DOHH2 (cell line): ENCODE measurements at regions not wholly inside any gene's neighbourhood (a gene's known extent, or its start where the extent isn't known, plus 50 kb on each side); places are given as distances from the start of the nearest gene placed in this dataset.

ENCODE experiments used
- H3F3A ChIP-seq: fragments of 200-600 bp; sonication (generic), shearing (Covaris generic); 2 replicates; pipeline ENCODE4 v1.6.0; 2016; ENCODE audit warnings: antibody characterized with exemption, mild to moderate bottlenecking; ENCODE audit not compliant: control insufficient read depth, insufficient read depth
- H3K27ac ChIP-seq: fragments of 200-600 bp; sonication (generic); 2 replicates; pipeline ENCODE4 v1.5.1; 2014; ENCODE audit warnings: low read depth, mild to moderate bottlenecking, low read length, moderate library complexity
- H3K27me3 ChIP-seq: fragments of 200-600 bp; sonication (generic); 2 replicates; pipeline ENCODE4 v1.6.1; 2014; ENCODE audit warnings: mild to moderate bottlenecking, low read length, mixed read lengths; ENCODE audit not compliant: control insufficient read depth
- H3K36me3 ChIP-seq: fragments of 200-600 bp; sonication (generic); 2 replicates; pipeline ENCODE4 v1.6.1; 2014; ENCODE audit warnings: mild to moderate bottlenecking, low read length, moderate library complexity, mixed read lengths; ENCODE audit not compliant: control insufficient read depth
- H3K4me1 ChIP-seq: fragments of 200-600 bp; sonication (generic); 2 replicates; pipeline ENCODE4 v1.6.1; 2014; ENCODE audit warnings: mild to moderate bottlenecking, low read length, mixed read lengths; ENCODE audit not compliant: control insufficient read depth
- H3K4me2 ChIP-seq: fragments of 200-600 bp; sonication (generic); 2 replicates; pipeline ENCODE4 v1.6.0; 2014; ENCODE audit warnings: mild to moderate bottlenecking, low read length, moderate library complexity
- H3K4me3 ChIP-seq: fragments of 200-600 bp; sonication (generic); 2 replicates; pipeline ENCODE4 v1.5.1; 2014; ENCODE audit warnings: mild to moderate bottlenecking, low read length, mixed read lengths
- H3K79me2 ChIP-seq: fragments of 200-600 bp; sonication (generic); 2 replicates; pipeline ENCODE4 v1.6.1; 2014; ENCODE audit warnings: mild to moderate bottlenecking, low read length, mixed read lengths; ENCODE audit not compliant: control insufficient read depth
- H3K9me2 ChIP-seq: fragments of 200-600 bp; sonication (generic); replicated peaks from 2 replicates; pipeline ENCODE4 v1.6.1; 2014; ENCODE audit warnings: mild to moderate bottlenecking, low read length, mixed read lengths; ENCODE audit not compliant: control insufficient read depth
- H3K9me3 ChIP-seq: fragments of 200-600 bp; sonication (generic); 2 replicates; pipeline ENCODE4 v1.6.1; 2014; ENCODE audit warnings: antibody characterized with exemption, low read length, mixed read lengths; ENCODE audit not compliant: control insufficient read depth, insufficient read depth
- H4K20me1 ChIP-seq: fragments of 200-600 bp; sonication (generic); 2 replicates; pipeline ENCODE4 v1.6.0; 2014; ENCODE audit warnings: low read depth, mild to moderate bottlenecking, antibody characterized with exemption, low read length, moderate library complexity; ENCODE audit not compliant: control insufficient read depth, insufficient read depth
- EZH2phosphoT487 ChIP-seq: fragments of 200-600 bp; sonication (generic); IDR thresholded peaks from 2 replicates; pipeline ENCODE4 v1.6.1; 2017; ENCODE audit warnings: borderline replicate concordance, mild to moderate bottlenecking, antibody characterized with exemption, low read length, moderate library complexity, mixed read lengths
- TF ChIP-seq, protein P1 (sequence below): fragments of 200-600 bp; sonication (generic); IDR thresholded peaks from one replicate; pipeline ENCODE4 v1.5.1; 2014; ENCODE audit warnings: antibody characterized with exemption, mild to moderate bottlenecking, low read depth, low read length; ENCODE audit not compliant: poor library complexity, severe bottlenecking

DNA sequence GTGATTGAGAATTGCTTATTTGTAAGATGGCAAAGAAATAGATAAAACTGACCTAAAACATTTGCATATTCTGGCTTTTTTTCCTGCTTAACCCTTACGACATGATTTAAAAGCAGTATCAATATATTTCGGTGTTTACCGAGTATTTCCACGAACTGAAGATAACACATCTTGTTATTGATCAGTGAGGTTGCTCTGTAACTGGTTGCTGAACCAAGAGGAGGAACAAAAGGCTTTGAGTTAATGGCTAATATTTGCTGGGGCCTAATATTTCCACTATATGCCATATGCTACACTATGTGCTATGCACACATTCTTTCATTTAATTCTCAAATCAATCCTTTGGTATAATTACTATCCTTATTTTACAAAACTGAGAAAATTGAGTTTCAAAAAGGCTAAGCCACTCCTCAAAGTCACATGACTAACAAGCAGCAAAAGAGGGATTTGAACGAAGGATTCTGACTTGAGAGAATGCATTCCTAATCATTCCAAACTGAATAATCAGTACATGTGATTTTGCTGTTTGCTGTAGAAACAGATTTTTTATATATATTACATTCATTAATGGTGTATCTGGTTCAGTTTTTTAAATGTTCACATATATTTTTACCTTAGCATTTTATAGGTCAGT, 346.0 kb downstream of the USP25 start:
- no peak overlapping the region for H3K27ac ChIP-seq
- H3K79me2 ChIP-seq = no peaks in the 10 kb centered on the region
- H3K27me3 ChIP-seq = no peaks in the 10 kb centered on the region
- no peaks in the 10 kb centered on the region for H3F3A ChIP-seq
- H3K9me3 ChIP-seq = no peaks in the 10 kb centered on the region
- H3K4me1 ChIP-seq = no peaks in the 10 kb centered on the region
- H4K20me1 ChIP-seq = no peaks in the 10 kb centered on the region
- no peak overlapping the region for H3K4me3 ChIP-seq
- H3K4me2 ChIP-seq = no peak overlapping the region
- H3K36me3 ChIP-seq = no peaks in the 10 kb centered on the region
- no peak for TF ChIP-seq EZH2phosphoT487
- TF ChIP-seq, protein P1, sequence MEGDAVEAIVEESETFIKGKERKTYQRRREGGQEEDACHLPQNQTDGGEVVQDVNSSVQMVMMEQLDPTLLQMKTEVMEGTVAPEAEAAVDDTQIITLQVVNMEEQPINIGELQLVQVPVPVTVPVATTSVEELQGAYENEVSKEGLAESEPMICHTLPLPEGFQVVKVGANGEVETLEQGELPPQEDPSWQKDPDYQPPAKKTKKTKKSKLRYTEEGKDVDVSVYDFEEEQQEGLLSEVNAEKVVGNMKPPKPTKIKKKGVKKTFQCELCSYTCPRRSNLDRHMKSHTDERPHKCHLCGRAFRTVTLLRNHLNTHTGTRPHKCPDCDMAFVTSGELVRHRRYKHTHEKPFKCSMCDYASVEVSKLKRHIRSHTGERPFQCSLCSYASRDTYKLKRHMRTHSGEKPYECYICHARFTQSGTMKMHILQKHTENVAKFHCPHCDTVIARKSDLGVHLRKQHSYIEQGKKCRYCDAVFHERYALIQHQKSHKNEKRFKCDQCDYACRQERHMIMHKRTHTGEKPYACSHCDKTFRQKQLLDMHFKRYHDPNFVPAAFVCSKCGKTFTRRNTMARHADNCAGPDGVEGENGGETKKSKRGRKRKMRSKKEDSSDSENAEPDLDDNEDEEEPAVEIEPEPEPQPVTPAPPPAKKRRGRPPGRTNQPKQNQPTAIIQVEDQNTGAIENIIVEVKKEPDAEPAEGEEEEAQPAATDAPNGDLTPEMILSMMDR = no peak
- H3K9me2 ChIP-seq = no peaks in the 10 kb centered on the region

DNA sequence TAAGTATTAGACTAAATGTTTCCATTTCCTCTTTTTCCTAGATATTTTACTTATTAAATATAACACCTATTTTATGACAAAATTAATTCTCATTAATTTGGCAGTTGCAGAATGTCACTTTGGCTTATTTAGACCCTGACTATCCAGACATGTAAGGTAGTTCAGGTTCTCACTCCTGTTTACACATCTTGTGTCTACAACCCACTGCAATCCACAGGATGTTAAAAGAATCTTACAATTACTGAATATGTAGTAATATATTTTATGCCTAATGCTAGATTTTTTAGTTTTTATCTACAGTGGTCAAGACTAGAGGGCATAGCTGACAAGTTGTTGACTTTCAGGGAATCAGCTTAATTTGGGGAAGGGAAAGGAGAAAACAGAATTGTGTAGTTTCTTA, 346.7 kb downstream of the USP25 start:
- H3K27ac ChIP-seq = no peak overlapping the region
- H3F3A ChIP-seq = no peaks in the 10 kb centered on the region
- no peaks in the 10 kb centered on the region for H3K4me1 ChIP-seq
- H3K36me3 ChIP-seq = no peaks in the 10 kb centered on the region
- TF ChIP-seq, protein P1 = no peak
- TF ChIP-seq EZH2phosphoT487 = no peak
- H3K9me2 ChIP-seq = no peaks in the 10 kb centered on the region
- H3K27me3 ChIP-seq = no peaks in the 10 kb centered on the region
- H3K4me2 ChIP-seq = no peak overlapping the region
- H4K20me1 ChIP-seq = no peaks in the 10 kb centered on the region
- H3K4me3 ChIP-seq = no peak overlapping the region
- no peaks in the 10 kb centered on the region for H3K9me3 ChIP-seq
- H3K79me2 ChIP-seq = no peaks in the 10 kb centered on the region

DNA sequence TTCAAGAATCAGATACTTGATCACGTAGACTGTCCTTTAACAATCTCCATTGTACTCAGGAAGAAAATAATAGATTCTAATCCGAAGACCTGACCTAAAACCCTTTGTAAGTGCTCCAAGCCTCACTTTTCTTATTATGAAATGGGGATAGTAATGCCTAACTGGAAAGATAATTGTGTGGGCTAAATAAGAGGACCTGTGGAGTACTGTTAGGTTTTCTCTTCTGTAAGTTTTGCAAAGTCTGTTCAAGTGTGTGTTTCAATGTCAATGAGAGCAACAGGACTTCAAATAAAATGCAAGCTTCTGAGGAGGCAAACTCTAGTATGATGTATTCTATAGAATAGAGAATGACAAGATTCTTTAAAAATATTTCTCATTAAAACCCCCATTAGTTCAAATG, 348.6 kb downstream of the USP25 start:
- Histone ChIP-seq H3K36me3 (no peaks in the 10 kb centered on the region), H3K4me2 (no peak overlapping the region), H3K27ac (no peak overlapping the region), H3K79me2 (no peaks in the 10 kb centered on the region), H3K9me3 (no peaks in the 10 kb centered on the region), H3K9me2 (no peaks in the 10 kb centered on the region), H3K4me1 (no peaks in the 10 kb centered on the region), H3F3A (no peaks in the 10 kb centered on the region), H3K4me3 (no peak overlapping the region), H4K20me1 (no peaks in the 10 kb centered on the region), H3K27me3 (no peaks in the 10 kb centered on the region)
- no peak for TF ChIP-seq EZH2phosphoT487
- TF ChIP-seq, protein P1 = no peak
